HPDE6-E6E7 (cell line): ENCODE measurements at regions not wholly inside any gene's neighbourhood (a gene's known extent, or its start where the extent isn't known, plus 50 kb on each side); places are given as distances from the start of the nearest gene placed in this dataset.

Source experiments
- DNase-seq: peaks from one replicate; pipeline ENCODE4 v3.0.0; 2011; ENCODE audit warnings: missing footprints; ENCODE audit errors: extremely low spot score

- no peak for DNase-seq
These were observed 415.2 kb upstream of the TNP1 start for GRCh38 chr2:217275091-217275490.

- no peak for DNase-seq
These were observed 414.7 kb upstream of the TNP1 start for GRCh38 chr2:217274578-217274977.

DNA sequence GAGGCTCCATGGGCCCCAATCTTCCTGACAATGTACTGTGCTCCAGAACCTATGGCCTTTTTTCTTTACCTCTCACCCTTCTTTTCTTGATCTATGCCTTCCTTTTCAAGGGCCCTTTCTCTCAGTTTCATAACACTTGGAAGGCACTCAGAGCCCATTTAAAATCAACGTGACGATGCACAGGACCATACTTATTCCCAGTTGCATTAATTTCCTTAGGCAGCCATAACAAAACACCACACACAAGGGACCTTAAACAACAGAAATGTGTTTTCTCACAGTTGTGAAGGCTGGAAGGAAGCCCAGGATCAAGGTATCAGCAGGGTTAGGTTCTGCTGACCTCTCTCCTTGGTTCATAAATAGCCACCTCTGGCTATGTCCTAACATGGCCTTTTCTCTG is 414.0 kb upstream of the TNP1 start:
- no peak for DNase-seq

DNA sequence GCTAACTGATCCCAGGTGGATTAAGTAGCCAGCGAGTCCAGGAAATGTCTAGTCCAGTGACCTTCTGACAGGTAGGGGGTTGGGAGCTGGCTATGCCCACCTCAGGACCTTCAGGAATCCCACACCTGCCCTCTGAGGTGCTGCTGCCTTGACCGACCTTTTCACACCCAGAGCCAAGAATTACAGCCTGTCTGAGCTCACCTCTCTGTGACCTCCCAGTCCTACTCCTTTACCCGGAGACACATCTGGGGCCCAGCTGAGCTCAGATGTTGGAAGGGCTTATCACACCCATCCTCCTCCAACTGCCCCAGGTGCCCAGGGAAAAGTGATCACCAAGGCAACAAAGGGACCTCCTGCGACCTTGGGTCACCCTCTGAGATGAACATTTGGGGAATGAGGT is 413.3 kb upstream of the TNP1 start:
- DNase-seq: no peak

GRCh38 chr2:217271813-217272212 is 411.9 kb upstream of the TNP1 start:
- DNase-seq: no peak

DNA sequence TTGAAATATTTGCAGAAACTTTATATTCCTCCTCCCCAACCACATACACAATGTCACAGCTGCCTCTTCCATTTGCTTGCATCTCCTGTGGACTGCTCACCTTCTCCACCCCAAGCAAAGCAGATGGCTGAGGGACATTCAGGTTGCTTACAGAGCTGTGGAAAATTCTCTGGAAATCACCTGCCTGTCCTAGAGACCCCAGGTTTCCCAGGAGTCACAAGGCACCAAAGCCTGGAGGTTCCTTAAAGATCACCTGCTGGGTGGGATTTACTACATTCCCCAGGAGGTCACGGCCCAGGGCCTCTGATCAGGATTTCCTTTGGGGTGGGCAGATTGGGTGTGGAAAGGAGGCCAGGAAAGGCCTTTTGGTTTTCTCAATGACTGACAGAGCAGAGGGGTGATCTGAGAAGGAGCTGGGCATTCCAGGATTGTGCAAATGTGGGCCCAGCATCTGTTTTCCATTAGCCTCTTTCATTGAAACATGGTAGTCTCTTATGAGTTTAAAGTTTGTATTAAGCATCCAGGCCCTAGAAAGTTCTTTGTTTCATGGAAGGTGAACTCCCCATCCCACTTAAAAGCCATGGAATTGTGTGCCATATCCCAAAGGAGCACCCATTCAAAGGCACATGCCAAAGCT is 410.7 kb upstream of the TNP1 start:
- no peak for DNase-seq

DNA sequence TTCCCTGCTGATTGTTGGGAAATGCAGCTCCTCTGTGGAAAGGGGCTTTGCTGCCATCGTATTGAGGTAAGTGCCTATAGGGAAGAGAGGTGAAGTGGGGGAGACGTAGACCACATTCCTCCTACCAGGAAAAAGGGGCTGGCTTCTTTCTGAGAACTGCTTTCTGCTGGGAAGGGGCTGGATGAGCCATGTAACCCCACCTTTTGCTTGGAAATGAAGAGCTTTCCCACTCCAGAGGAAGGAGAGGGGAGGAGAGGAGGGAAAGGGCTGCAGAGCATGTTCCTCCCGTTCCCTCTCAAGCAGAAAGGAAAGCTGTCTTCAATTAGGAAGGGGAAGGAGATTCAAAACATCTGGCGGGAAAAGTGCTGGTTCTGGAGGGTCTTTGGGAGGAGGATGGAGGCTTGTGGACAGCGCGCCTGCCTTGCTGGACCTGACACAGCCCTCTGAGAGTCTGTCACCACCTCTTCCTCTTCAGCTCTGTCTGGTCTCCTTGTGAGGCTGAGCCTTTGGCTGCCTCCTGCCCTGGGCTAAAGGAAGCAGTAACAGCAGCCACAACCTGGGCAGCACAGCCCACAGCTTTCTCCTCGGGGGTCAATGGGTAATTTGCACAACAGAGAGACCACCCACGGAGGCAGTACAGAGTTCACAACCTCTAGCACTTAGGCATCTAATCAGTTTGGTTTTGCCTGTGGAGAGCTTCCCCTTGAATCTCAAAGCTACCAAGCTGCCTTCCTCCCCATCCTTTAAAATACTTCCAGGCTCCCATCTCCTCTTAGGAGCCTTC is 410.0 kb upstream of the TNP1 start:
- DNase-seq: no peak

- no peak for DNase-seq
These were observed 409.1 kb upstream of the TNP1 start for GRCh38 chr2:217268978-217269377.

DNA sequence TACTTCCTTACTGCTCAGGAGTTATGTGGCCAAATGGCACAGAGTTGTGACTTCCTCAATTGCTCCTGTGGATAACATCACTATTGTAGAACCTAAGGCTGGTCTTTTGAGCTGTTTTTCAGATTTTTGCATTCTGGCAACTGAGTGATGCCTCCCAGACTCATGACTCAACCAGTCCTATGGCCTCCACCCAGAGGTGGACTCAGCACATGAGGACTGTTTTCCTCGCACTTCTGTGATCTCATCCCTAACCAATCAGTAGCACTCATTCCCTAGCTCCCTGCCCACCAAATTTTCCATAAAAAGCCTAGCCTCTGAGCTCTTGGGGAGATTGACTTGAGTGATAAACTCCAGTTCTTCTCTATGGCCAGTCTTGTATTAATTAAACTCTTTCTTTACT is 407.9 kb upstream of the TNP1 start:
- DNase-seq: no peak

GRCh38 chr2:217263756-217264155 is 403.9 kb upstream of the TNP1 start:
- DNase-seq: no peak

DNA sequence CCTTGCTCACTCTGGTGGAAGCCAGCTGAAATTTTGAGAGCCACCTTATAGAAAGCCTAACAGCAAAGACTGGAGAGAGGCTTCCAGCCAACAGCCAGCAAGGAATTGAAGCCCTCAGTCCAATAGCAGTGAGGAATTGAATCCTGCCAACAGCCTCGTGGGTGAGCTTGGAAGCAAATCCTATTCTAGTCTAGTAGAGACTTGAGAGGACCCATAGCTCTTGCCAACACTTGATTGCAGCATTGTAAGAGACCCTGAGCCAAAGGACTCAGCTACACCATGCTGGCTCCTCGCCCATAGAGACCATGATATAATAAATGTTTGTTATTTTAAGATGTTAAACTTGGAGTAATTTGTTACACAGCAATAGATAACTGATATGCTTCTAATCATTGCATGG is 403.0 kb upstream of the TNP1 start:
- no peak for DNase-seq

DNA sequence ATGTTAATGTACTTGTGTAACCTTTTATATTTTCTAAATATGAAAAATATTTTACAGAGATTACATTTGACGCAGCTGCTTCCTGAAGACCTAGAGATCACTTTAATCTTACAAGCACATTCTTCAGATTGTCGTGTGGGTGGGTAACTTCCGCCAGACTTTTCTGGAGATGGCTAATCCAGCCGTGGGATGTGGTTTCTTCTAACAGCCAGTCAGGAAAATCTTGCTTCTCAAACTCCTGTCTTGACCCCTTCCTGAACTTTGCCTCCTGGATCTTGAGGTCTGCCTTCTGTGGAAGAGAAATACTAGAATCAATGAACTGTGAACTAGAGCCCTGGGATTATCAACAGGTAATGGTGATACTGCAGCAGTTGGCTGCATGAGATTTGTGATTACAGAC is 401.6 kb upstream of the TNP1 start:
- DNase-seq: no peak

DNA sequence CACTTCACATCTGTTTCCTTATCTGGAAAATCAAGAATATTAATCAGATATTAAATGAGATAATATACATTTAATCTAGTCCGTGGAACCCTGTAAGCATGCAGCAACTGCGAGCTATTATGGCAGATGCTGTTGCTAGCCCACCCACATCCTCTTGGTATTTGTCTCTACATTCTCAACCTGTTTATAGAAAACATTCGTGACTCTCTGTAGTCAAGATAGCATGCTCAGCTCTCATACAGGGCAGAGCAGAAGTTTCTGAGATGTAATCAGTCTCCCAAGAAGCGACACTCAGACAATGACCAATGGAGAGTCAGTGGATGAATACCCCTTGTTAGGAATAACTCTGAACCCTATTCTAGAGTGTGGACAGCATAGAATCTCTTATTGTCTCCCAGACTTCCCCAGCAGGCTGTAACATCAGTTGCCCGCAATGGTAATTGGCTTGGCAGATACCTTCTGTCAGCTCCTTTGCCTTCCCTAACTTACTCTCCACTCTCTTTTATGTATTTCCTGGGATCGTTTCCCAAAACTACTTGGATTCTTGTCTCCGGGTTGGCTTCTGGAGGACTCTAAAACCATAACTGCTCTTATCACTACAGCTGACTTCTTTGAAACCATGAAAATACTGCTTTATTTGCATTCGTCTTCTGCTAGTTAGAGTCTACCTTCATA is 400.7 kb upstream of the TNP1 start:
- DNase-seq: no peak

- DNase-seq: no peak
These were observed 398.3 kb upstream of the TNP1 start for GRCh38 chr2:217258170-217258569.

DNA sequence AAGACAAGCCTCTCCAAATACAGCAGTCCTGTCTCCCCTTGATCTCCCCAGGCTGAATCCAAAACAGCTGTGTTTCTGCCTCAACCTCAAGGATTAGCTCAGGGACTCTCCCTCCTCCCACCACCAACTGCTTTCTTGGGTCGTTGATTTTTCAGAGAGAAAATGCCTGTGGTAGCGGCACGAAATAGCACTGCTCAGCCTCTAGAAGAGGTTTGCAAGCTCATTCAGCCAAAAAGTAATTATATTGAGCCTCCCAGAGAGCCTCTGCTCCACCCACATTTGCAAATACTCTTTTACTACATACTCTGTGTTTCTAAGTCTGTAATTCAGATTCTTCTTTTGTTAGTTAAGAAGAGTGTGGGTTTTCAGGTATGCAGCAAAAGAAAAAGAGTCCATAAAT is 396.4 kb upstream of the TNP1 start:
- DNase-seq: no peak

GRCh38 chr2:217254111-217254510 is 394.2 kb upstream of the TNP1 start:
- DNase-seq: no peak

DNA sequence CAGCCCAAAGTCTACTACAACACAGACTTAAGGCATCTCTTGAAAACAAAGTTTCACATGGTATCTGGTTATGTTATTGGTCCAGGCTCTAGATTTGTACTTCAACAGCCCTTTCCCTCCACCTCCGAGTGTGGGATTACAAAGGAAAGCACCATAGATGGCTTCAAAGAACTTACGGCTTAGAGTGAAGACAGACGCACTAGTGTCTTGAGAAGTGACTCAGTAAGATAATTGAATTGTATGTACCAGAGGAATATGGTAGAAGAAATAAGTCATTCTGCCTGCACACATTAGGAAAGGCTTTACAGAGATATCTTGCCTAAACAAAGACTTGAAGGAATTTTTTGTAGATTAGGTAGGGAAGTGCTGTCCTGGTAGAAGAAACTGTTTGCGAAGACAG is 392.3 kb upstream of the TNP1 start:
- DNase-seq: no peak

DNA sequence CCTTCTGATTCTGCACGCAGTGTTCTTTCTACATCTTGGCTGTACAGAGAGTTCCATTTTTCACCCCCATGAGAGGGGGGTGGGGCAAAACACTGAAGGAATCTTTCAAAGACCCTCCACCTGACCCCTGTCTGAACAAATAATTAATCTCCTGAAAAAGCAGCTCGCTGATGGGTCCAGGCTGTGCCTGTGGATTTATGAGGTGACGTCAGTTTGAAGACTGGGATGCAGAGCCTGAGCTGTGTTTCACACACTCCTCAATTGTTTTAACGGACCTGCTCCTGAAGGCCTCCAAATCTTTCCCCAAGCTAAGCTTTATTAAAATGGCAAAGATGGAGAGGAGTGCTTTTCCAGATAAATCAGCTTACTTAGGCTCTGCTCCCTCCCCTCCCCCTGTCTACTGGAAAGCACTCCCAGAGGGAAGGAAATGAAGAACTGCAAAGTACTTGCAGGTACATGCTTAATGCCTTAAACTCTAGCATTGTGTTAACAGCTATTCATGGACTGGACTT is 390.2 kb upstream of the TNP1 start:
- no peak for DNase-seq

GRCh38 chr2:217249121-217250012 is 389.5 kb upstream of the TNP1 start:
- no peak for DNase-seq

- no peak for DNase-seq
These were observed 388.6 kb upstream of the TNP1 start for GRCh38 chr2:217248312-217248935.

DNA sequence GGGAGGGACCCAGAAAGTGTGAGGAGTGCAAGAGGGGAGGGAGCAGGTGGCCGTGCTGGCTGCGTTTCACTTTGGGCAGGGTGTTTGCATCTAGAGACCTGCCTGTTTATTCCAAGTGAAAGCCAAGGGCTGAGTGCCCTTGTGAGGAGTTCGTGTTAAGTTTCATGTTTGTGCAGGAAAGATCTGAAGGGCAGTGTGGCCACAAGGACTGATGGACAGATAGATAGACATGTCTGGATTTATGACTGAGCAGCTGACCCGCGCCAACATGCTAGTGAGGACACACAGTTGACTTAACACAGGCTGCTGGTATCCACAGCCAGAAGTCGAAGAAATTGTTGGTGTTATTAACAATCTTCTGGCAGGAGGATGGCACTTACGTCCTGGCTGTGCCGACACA is 387.6 kb upstream of the TNP1 start:
- DNase-seq: no peak
